ENCODE measurements at regions not wholly inside any gene's neighbourhood (a gene's known extent, or its start where the extent isn't known, plus 50 kb on each side); places are given as distances from the start of the nearest gene placed in this dataset.
A peak's percentile ranks its signal among the peaks of the same experiment; 100 is the strongest.

DNA sequence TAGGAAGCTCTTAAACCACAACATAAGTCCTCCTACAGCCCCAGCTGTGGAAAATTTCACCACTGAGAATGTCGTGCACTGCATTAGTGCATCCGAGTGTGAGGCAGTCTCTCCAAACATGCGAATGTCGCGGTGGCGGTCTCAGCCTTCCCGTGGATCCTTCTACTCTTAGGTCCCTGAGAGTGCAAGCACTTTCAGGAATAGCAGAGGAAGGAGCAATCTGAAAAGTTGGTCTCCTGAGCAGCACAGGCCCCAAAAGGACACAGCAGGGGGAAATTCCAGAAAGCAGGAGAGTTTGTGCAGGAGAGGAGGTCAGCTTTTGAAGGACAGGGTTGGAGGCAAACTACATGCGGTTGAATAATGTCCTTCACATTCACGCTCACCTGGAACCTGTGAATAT lies 440.5 kb upstream of the SMIM21 start:
- no peak overlapping the region for H3K27ac ChIP-seq (ENCODE audit: low read depth)
- Mint-ChIP-seq H3K27me3 (ENCODE audit: insufficient read depth, low read depth, poor library complexity) (peaks cover 3% of the 10 kb centered on the region), H3K27ac (no peak overlapping the region), H3K4me1 (peaks cover 11% of the 10 kb centered on the region), H3K36me3 (ENCODE audit: low read depth) (no peaks in the 10 kb centered on the region), H3K9me3 (no peaks in the 10 kb centered on the region), H3K4me3 (no peak overlapping the region)
- H3K4me2 ChIP-seq: no peak overlapping the region
- no peaks in the 10 kb centered on the region for H3F3A ChIP-seq (replicated peaks; ENCODE audit: low read depth)
- H3K4me1 ChIP-seq (ENCODE audit: insufficient read depth): peaks cover 6% of the 10 kb centered on the region; the same call in 1 of the 2 replicates
- ATAC-seq (peak; percentile 45; the same call in 2 of the 3 replicates), DNase-seq (ENCODE audit: low spot score) (peak; percentile 7)
- H3K4me3 ChIP-seq: no peak overlapping the region
- no peaks in the 10 kb centered on the region for H3K27me3 ChIP-seq (ENCODE audit: insufficient read depth)
- H3K79me2 ChIP-seq (replicated peaks; ENCODE audit: insufficient read depth): no peaks in the 10 kb centered on the region
- TF ChIP-seq EZH2 (IDR thresholded peaks at IDR 0.05; ENCODE audit: low read depth, unreplicated experiment) (no peak), ZNF331 (CRISPR knock-in tag; IDR thresholded peaks at IDR 0.05; ENCODE audit: low read depth) (no peak)
- TF ChIP-seq, protein P1, sequence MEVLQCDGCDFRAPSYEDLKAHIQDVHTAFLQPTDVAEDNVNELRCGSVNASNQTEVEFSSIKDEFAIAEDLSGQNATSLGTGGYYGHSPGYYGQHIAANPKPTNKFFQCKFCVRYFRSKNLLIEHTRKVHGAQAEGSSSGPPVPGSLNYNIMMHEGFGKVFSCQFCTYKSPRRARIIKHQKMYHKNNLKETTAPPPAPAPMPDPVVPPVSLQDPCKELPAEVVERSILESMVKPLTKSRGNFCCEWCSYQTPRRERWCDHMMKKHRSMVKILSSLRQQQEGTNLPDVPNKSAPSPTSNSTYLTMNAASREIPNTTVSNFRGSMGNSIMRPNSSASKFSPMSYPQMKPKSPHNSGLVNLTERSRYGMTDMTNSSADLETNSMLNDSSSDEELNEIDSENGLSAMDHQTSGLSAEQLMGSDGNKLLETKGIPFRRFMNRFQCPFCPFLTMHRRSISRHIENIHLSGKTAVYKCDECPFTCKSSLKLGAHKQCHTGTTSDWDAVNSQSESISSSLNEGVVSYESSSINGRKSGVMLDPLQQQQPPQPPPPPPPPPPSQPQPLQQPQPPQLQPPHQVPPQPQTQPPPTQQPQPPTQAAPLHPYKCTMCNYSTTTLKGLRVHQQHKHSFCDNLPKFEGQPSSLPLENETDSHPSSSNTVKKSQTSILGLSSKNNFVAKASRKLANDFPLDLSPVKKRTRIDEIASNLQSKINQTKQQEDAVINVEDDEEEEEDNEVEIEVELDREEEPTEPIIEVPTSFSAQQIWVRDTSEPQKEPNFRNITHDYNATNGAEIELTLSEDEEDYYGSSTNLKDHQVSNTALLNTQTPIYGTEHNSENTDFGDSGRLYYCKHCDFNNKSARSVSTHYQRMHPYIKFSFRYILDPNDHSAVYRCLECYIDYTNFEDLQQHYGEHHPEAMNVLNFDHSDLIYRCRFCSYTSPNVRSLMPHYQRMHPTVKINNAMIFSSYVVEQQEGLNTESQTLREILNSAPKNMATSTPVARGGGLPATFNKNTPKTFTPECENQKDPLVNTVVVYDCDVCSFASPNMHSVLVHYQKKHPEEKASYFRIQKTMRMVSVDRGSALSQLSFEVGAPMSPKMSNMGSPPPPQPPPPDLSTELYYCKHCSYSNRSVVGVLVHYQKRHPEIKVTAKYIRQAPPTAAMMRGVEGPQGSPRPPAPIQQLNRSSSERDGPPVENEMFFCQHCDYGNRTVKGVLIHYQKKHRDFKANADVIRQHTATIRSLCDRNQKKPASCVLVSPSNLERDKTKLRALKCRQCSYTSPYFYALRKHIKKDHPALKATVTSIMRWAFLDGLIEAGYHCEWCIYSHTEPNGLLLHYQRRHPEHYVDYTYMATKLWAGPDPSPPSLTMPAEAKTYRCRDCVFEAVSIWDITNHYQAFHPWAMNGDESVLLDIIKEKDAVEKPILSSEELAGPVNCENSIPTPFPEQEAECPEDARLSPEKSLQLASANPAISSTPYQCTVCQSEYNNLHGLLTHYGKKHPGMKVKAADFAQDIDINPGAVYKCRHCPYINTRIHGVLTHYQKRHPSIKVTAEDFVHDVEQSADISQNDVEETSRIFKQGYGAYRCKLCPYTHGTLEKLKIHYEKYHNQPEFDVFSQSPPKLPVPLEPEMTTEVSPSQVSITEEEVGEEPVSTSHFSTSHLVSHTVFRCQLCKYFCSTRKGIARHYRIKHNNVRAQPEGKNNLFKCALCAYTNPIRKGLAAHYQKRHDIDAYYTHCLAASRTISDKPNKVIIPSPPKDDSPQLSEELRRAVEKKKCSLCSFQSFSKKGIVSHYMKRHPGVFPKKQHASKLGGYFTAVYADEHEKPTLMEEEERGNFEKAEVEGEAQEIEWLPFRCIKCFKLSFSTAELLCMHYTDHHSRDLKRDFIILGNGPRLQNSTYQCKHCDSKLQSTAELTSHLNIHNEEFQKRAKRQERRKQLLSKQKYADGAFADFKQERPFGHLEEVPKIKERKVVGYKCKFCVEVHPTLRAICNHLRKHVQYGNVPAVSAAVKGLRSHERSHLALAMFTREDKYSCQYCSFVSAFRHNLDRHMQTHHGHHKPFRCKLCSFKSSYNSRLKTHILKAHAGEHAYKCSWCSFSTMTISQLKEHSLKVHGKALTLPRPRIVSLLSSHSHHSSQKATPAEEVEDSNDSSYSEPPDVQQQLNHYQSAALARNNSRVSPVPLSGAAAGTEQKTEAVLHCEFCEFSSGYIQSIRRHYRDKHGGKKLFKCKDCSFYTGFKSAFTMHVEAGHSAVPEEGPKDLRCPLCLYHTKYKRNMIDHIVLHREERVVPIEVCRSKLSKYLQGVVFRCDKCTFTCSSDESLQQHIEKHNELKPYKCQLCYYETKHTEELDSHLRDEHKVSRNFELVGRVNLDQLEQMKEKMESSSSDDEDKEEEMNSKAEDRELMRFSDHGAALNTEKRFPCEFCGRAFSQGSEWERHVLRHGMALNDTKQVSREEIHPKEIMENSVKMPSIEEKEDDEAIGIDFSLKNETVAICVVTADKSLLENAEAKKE (CRISPR knock-in tag; IDR thresholded peaks at IDR 0.05): peak; percentile 22; the same call in 1 of the 2 replicates
- H4K20me1 ChIP-seq (replicated peaks; ENCODE audit: insufficient read depth): no peaks in the 10 kb centered on the region
- peak overlapping the region; percentile 72 for H2AFZ ChIP-seq
- peaks cover 4% of the 10 kb centered on the region; the same call in 1 of the 2 replicates for H3K9me2 ChIP-seq (ENCODE audit: insufficient read depth)
- no peaks in the 10 kb centered on the region for H3K36me3 ChIP-seq (ENCODE audit: insufficient read depth)

DNA sequence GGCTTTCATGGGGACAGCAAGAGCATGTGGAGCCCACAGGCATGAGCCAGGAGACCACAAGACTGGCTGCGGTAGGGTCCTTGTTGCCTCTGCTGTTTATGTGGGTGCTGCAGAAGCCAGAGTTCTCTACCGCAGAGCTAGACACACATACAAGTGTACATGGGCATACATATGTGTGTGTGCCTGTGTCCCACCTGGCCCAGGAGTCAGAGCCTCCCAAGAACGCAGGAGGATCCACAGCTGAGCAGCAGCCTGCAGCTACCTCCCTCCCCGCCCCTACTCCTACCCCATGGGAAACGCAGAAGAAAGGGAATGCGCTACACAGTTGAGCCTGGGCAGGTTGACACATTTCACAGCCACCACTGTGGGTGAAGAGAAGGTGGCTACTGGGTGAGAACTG lies 438.1 kb upstream of the SMIM21 start:
- ATAC-seq (no peak), DNase-seq (ENCODE audit: low spot score) (no peak)
- Histone ChIP-seq H3K27ac (ENCODE audit: low read depth) (no peak overlapping the region), H3K79me2 (replicated peaks; ENCODE audit: insufficient read depth) (no peaks in the 10 kb centered on the region), H3K9me2 (ENCODE audit: insufficient read depth) (peaks cover 4% of the 10 kb centered on the region), H3K4me2 (no peak overlapping the region), H3F3A (replicated peaks; ENCODE audit: low read depth) (no peaks in the 10 kb centered on the region), H4K20me1 (replicated peaks; ENCODE audit: insufficient read depth) (no peaks in the 10 kb centered on the region), H3K27me3 (ENCODE audit: insufficient read depth) (no peaks in the 10 kb centered on the region), H3K36me3 (ENCODE audit: insufficient read depth) (no peaks in the 10 kb centered on the region), H3K4me3 (no peak overlapping the region), H2AFZ (no peak overlapping the region), H3K4me1 (ENCODE audit: insufficient read depth) (peaks cover 6% of the 10 kb centered on the region; the same call in 1 of the 2 replicates)
- Mint-ChIP-seq H3K27me3 (ENCODE audit: insufficient read depth, low read depth, poor library complexity) (peaks cover 2% of the 10 kb centered on the region), H3K27ac (no peak overlapping the region), H3K4me3 (no peak overlapping the region), H3K36me3 (ENCODE audit: low read depth) (peaks cover 2% of the 10 kb centered on the region; the same call in 1 of the 3 replicates), H3K9me3 (no peaks in the 10 kb centered on the region), H3K4me1 (peaks cover 11% of the 10 kb centered on the region)
- TF ChIP-seq ZNF114 (CRISPR knock-in tag; IDR thresholded peaks at IDR 0.05) (no peak), STAT1 (IDR thresholded peaks at IDR 0.05; ENCODE audit: unreplicated experiment) (no peak), NANOG (IDR thresholded peaks at IDR 0.05; ENCODE audit: borderline replicate concordance) (no peak), POLR2AphosphoS5 (IDR thresholded peaks at IDR 0.05; ENCODE audit: low read depth) (no peak), EZH2 (IDR thresholded peaks at IDR 0.05; ENCODE audit: low read depth, unreplicated experiment) (no peak)
- TF ChIP-seq, protein P2, sequence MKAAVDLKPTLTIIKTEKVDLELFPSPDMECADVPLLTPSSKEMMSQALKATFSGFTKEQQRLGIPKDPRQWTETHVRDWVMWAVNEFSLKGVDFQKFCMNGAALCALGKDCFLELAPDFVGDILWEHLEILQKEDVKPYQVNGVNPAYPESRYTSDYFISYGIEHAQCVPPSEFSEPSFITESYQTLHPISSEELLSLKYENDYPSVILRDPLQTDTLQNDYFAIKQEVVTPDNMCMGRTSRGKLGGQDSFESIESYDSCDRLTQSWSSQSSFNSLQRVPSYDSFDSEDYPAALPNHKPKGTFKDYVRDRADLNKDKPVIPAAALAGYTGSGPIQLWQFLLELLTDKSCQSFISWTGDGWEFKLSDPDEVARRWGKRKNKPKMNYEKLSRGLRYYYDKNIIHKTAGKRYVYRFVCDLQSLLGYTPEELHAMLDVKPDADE (IDR thresholded peaks at IDR 0.05): no peak
- TF ChIP-seq, protein P3, sequence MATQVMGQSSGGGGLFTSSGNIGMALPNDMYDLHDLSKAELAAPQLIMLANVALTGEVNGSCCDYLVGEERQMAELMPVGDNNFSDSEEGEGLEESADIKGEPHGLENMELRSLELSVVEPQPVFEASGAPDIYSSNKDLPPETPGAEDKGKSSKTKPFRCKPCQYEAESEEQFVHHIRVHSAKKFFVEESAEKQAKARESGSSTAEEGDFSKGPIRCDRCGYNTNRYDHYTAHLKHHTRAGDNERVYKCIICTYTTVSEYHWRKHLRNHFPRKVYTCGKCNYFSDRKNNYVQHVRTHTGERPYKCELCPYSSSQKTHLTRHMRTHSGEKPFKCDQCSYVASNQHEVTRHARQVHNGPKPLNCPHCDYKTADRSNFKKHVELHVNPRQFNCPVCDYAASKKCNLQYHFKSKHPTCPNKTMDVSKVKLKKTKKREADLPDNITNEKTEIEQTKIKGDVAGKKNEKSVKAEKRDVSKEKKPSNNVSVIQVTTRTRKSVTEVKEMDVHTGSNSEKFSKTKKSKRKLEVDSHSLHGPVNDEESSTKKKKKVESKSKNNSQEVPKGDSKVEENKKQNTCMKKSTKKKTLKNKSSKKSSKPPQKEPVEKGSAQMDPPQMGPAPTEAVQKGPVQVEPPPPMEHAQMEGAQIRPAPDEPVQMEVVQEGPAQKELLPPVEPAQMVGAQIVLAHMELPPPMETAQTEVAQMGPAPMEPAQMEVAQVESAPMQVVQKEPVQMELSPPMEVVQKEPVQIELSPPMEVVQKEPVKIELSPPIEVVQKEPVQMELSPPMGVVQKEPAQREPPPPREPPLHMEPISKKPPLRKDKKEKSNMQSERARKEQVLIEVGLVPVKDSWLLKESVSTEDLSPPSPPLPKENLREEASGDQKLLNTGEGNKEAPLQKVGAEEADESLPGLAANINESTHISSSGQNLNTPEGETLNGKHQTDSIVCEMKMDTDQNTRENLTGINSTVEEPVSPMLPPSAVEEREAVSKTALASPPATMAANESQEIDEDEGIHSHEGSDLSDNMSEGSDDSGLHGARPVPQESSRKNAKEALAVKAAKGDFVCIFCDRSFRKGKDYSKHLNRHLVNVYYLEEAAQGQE (IDR thresholded peaks at IDR 0.05; ENCODE audit: unreplicated experiment): no peak
- TF ChIP-seq, protein P4, sequence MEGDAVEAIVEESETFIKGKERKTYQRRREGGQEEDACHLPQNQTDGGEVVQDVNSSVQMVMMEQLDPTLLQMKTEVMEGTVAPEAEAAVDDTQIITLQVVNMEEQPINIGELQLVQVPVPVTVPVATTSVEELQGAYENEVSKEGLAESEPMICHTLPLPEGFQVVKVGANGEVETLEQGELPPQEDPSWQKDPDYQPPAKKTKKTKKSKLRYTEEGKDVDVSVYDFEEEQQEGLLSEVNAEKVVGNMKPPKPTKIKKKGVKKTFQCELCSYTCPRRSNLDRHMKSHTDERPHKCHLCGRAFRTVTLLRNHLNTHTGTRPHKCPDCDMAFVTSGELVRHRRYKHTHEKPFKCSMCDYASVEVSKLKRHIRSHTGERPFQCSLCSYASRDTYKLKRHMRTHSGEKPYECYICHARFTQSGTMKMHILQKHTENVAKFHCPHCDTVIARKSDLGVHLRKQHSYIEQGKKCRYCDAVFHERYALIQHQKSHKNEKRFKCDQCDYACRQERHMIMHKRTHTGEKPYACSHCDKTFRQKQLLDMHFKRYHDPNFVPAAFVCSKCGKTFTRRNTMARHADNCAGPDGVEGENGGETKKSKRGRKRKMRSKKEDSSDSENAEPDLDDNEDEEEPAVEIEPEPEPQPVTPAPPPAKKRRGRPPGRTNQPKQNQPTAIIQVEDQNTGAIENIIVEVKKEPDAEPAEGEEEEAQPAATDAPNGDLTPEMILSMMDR (conservative IDR thresholded peaks at IDR 0.05; ENCODE audit: low read depth in 2 of 2): no peak

Data from GM23338 (cell line).